ENCODE measurements at regions not wholly inside any gene's neighbourhood (a gene's known extent, or its start where the extent isn't known, plus 50 kb on each side); places are given as distances from the start of the nearest gene placed in this dataset.

DNA sequence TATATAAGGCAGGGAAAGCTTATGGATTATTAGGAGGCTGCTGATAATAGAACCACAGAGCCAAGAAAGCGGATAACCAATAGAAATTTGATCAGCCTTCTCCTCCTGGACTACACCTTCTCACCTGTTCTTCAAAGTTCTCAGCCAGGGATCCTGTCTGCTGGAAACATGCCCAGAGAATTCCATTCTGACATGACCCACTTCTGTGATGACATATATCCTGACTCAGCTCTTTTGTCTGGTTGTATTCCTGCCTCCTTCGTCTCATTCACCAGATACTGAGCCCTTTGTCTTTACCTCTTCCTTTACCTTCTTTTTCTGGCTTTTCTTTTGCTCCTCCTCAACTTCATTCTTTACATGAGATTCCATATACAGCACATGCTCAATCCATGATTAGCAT is 576.1 kb downstream of the CDH11 start:
- Histone ChIP-seq H3K4me3 (no peak overlapping the region), H3K9me3 (no peaks in the 10 kb centered on the region), H3K27me3 (replicated peaks; ENCODE audit: insufficient read depth) (no peaks in the 10 kb centered on the region), H3K36me3 (no peaks in the 10 kb centered on the region), H3K27ac (no peak overlapping the region), H3K4me1 (ENCODE audit: control insufficient read depth in 1 of 2, low read depth in 2 of 2) (peaks cover 0 to 7% of the 10 kb centered on the region in 2 donors)
- no peak for ATAC-seq (ENCODE audit: insufficient number of reproducible peaks, low FRiP score, low read depth)
- TF ChIP-seq, protein P1, sequence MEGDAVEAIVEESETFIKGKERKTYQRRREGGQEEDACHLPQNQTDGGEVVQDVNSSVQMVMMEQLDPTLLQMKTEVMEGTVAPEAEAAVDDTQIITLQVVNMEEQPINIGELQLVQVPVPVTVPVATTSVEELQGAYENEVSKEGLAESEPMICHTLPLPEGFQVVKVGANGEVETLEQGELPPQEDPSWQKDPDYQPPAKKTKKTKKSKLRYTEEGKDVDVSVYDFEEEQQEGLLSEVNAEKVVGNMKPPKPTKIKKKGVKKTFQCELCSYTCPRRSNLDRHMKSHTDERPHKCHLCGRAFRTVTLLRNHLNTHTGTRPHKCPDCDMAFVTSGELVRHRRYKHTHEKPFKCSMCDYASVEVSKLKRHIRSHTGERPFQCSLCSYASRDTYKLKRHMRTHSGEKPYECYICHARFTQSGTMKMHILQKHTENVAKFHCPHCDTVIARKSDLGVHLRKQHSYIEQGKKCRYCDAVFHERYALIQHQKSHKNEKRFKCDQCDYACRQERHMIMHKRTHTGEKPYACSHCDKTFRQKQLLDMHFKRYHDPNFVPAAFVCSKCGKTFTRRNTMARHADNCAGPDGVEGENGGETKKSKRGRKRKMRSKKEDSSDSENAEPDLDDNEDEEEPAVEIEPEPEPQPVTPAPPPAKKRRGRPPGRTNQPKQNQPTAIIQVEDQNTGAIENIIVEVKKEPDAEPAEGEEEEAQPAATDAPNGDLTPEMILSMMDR (IDR thresholded peaks at IDR 0.05) = no peak
- no peak for DNase-seq (ENCODE audit: low spot score)

DNA sequence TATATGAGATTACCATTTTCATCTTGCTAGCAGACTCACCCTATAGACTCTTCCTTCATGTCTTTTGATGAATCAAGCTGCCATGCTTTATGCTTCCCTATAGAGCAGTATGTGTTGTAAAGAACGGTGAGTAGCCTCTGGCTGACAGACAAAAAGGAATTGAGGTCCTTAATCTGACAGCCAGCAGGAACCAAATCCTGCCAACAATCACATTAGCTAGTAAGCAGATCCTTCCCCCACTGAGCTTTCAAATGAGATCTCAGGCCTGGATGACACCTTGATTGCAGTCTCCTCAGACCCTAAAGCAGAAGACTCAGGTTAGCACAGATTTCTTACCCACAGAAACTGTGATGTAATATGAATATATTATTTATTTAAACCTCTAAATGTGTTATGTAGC is 577.0 kb downstream of the CDH11 start:
- DNase-seq (ENCODE audit: low spot score) = no peak
- H3K4me1 ChIP-seq (ENCODE audit: control insufficient read depth in 1 of 2, low read depth in 2 of 2) = peaks cover 0 to 7% of the 10 kb centered on the region in 2 donors
- H3K27ac ChIP-seq = no peak overlapping the region
- H3K4me3 ChIP-seq = no peak overlapping the region
- H3K27me3 ChIP-seq (replicated peaks; ENCODE audit: insufficient read depth) = no peaks in the 10 kb centered on the region
- H3K36me3 ChIP-seq = no peaks in the 10 kb centered on the region
- no peak for ATAC-seq (ENCODE audit: insufficient number of reproducible peaks, low FRiP score, low read depth)
- no peaks in the 10 kb centered on the region for H3K9me3 ChIP-seq
- TF ChIP-seq, protein P1 (IDR thresholded peaks at IDR 0.05) = no peak

DNA sequence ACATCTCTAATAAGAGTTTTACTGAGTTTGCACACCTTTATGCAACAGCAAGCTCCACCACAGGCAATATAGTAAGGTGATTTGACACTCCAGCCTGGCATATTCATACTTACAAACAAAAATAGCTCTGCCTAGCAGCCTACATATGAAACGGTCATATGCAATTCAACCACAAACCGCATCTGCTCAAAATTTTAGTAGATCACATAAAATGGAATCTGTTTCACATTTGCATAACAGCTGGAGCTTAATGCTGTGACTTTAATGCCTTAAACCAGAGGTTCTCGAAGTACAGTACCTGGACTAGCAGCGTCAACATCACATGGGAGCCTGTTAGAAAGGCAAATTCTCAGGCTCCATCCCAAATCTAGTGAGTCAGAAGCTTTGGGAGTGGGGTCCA is 578.4 kb downstream of the CDH11 start:
- ATAC-seq (ENCODE audit: insufficient number of reproducible peaks, low FRiP score, low read depth) = no peak
- no peak for DNase-seq (ENCODE audit: low spot score)
- Histone ChIP-seq H3K36me3 (no peaks in the 10 kb centered on the region), H3K4me3 (no peak overlapping the region), H3K9me3 (no peaks in the 10 kb centered on the region), H3K4me1 (ENCODE audit: control insufficient read depth in 1 of 2, low read depth in 2 of 2) (peaks cover 0 to 7% of the 10 kb centered on the region in 2 donors), H3K27me3 (replicated peaks; ENCODE audit: insufficient read depth) (no peaks in the 10 kb centered on the region), H3K27ac (no peak overlapping the region)
- TF ChIP-seq, protein P1 (IDR thresholded peaks at IDR 0.05) = no peak

DNA sequence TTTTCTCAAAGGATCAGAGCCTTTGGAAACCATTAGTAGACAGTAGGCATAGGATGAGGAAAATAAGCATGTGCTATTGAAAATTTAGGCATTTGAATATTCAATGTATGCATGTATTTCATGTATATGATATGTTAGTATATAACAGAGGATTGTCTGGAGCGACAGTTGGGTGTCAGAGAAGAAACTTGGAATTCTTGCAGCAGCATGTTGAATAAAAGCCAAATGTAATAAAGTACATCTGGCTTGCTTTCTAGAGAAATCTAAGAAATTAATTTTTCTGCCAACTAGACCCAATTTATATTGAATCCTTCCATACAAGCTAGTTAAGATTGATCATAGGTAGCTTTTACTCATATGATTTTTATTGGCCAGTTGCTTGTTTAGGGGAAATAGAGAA is 578.8 kb downstream of the CDH11 start:
- ATAC-seq (ENCODE audit: insufficient number of reproducible peaks, low FRiP score, low read depth) = no peak
- peaks cover 0 to 7% of the 10 kb centered on the region in 2 donors for H3K4me1 ChIP-seq (ENCODE audit: control insufficient read depth in 1 of 2, low read depth in 2 of 2)
- H3K4me3 ChIP-seq = no peak overlapping the region
- no peak for DNase-seq (ENCODE audit: low spot score)
- no peak overlapping the region for H3K27ac ChIP-seq
- TF ChIP-seq, protein P1 (IDR thresholded peaks at IDR 0.05) = no peak
- H3K9me3 ChIP-seq = no peaks in the 10 kb centered on the region
- H3K27me3 ChIP-seq (replicated peaks; ENCODE audit: insufficient read depth) = no peaks in the 10 kb centered on the region
- no peaks in the 10 kb centered on the region for H3K36me3 ChIP-seq

DNA sequence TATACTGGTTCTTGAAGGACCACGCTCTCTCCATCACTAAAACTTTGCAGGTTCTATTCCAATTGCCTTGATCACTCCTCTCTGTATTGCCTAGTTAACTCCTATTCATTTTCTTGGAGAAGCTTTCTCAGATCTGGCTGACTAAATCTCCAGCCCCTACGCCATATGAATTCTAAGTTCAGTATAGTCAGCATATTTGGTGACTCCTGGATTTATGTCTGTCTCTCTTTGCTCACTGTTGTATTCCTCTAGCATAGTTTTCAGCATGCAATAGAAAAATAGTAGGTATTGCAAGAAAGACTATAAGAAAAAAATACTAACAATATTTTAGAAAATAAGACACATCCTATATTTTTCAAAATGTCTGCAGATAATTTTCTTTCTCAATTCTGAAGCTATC is 579.7 kb downstream of the CDH11 start:
- TF ChIP-seq, protein P1 (IDR thresholded peaks at IDR 0.05) = no peak
- H3K4me1 ChIP-seq (ENCODE audit: control insufficient read depth in 1 of 2, low read depth in 2 of 2) = peaks cover 0 to 7% of the 10 kb centered on the region in 2 donors
- no peak for DNase-seq (ENCODE audit: low spot score)
- no peaks in the 10 kb centered on the region for H3K27me3 ChIP-seq (replicated peaks; ENCODE audit: insufficient read depth)
- no peak for ATAC-seq (ENCODE audit: insufficient number of reproducible peaks, low FRiP score, low read depth)
- no peaks in the 10 kb centered on the region for H3K36me3 ChIP-seq
- H3K4me3 ChIP-seq = no peak overlapping the region
- no peak overlapping the region for H3K27ac ChIP-seq
- H3K9me3 ChIP-seq = no peaks in the 10 kb centered on the region
